NCI-H2107 (cell line): ENCODE measurements at regions not wholly inside any gene's neighbourhood (a gene's known extent, or its start where the extent isn't known, plus 50 kb on each side); places are given as distances from the start of the nearest gene placed in this dataset.
"Not testable (repeated sequence)": the region's sequence is repeated elsewhere in the genome, so short reads cannot be mapped to it uniquely, and the experiment has no call there.

Experiments
- DNase-seq: peaks from one replicate; lab custom pipeline; 2025; lab: John Stamatoyannopoulos, UW

GRCh38 chr3:112765531-112765930, 81.1 kb downstream of the CD200R1L start:
- no peak for DNase-seq

DNA sequence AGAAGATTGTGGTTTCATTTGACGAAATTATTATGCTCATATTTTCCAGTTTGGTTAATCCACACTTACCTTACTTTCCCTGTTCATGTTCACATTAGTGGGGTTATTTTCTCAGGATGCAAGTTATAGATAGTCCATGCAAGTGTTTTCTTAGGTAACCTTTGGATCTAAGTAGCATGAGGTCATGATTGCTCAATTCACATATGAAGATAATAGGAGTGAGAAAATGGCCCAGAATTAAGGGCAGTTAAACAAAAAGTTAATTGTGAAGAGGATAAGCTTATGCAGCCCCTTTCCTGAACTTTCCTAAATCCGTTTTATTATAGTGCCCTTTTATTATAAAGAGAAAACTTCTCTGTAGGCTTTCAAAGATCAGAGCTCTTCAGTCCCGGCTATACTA, 83.4 kb downstream of the CD200R1L start:
- DNase-seq = no peak

DNA sequence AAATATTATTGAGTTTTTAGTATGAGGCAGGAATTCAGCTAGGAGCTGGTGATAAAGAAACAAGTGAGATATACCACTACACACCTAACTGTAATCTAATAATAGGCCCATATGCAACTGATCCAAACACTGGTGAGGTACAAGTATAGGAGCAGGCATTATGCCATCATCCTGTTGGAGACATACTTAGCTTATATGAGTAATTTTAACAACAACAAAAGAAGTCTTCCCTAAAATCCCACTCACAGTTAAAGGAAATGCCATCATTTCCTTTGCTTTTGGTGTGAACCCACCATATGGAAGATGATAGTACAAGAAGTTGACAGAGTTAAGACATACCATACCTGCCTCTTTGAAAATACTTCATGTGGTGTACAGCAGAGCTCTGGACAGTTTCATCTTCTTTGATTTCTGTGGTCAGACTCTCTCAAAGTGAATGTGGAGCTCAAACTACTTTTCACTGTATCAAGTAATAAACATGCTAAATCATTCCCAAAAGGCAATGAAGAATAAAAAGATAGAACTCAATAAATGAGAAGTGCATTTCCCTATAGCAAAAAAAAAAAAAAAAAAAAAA, 85.5 kb downstream of the CD200R1L start:
- DNase-seq = no peak

DNA sequence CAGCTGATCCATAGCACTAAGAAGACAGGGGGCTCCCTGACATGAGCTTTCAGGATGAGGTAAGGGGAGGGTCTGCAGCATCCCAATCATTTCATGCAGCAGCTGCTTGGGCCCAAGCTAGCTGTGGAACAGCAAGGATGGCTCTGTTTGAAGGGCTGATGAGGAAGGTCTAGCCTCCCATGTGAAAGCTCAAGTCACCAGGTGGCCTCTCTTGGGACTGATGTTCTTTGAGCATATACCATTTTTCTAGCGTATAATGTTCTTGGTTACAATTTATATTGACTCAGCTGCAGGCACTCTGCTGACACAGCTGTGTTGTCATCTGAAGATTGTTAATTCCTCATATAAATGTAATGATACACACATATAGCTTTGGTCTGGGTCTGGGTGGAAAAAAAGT, 87.0 kb downstream of the CD200R1L start:
- no peak for DNase-seq

GRCh38 chr3:112759210-112759609, 87.5 kb downstream of the CD200R1L start:
- DNase-seq = no peak

DNA sequence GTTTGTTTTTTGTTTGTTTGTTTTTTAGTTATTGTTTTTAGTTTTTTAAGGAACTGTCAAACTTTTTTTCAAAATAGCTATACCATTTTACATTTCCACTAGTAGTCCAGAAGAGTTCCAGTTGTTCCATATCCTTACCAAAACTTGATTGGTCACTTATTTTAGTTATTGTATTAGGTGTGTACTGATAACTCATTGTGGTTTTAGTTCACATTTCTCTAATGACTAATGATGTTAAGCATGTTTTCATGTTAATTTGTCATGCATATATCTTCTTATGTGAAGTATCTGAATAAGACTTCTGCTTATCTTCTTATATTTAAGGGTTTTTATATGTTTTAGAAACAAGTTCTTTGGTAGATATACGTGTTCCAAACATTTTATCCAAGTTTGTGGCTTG, 89.5 kb downstream of the CD200R1L start:
- no peak for DNase-seq

DNA sequence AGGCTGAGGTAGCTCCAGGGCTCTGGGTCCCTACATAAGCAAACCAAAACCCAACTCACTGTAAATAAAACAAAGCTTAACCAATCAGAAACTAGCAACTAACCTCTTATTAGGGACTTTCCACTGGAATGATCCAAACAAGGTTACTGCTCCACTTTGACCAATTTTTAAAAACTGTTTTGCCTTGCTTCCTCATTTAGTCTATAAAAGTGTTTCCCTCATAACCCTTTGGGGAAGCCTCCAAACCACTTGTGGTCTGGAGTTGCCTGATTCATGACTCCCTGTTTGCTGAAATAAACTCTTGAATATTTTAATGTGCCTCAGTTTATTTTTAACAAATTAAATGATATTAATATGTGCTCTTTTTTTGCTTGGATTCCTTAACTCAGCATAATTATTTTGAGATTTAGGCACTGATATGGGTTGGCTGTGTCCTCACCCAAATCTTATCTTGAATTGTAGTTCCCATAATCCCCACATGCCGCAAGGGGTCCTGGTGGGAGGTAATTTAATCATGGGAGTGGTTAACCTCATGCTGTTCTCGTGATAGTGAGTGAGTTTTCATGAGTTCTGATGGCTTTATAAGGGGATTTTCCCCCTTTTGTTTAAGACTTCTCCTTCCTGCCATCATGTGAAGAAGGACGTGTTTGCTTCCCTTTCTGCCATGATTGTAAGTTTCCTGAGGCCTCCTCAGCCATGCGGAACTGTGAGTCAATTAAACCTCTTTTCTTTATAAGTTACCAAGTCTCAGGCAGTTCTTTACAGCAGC, 90.6 kb downstream of the CD200R1L start:
- no peak for DNase-seq

DNA sequence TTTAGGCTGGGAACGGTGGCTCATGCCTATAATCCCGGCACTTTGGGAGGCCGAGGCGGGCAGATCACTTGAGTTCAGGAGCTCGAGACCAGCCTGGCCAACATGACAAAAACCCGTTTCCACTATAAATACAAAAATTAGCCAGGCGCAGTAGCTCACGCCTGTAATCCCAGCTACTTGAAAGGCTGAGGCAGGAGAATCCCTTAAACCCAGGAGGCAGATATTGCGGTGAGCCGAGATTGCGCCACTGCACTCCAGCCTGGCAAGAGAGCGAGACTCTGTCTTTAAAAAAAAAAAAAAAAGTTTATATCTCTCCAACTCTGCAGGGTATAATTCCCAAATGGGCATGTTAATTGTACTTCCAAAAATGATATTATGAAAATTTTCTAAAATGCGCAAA, 91.6 kb downstream of the CD200R1L start:
- DNase-seq = not testable (repeated sequence)

DNA sequence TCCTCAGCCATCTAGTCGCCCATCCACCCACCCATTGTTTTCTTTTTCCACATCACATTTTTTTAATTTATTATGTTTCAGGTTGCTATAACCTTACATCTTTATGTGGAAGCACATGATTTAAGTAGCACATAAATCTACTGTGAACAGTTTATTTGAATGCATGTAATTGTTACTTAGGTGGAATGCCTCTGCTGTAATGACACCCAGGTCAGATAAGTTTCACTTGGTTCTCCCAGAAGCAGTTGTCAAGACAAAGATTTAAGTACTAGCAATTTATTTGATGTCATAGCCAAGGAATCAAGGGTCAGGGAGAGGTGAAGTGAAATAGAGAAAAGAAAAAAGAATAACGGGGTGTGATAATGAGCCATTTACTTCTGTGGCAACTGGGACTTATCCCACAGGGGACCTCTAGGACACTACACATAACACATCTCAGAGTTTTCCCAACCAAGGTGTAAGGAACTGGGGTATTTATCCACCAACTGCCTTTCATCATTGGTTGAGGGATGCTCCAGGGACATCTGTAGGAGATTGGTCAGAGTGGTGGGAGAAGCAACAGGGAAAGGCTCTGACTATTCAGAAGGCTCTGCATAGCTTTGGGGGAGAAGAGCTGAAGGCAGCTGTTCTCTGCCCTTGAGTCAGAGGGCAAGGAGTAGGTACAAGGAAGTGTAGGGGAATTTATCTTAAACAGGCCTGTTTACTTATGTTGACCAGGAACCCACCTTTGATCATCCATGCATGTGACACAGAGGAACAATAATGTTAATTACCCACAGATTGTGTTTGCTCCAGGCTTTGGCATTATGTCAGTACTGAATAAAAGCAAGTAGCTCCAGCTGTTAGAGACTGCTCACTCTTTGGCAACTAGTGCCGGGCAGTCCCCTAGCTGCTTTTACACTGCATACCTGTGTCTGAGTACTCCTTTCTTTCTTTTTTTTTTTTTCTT, 94.8 kb downstream of the CD200R1L start:
- DNase-seq = no peak

DNA sequence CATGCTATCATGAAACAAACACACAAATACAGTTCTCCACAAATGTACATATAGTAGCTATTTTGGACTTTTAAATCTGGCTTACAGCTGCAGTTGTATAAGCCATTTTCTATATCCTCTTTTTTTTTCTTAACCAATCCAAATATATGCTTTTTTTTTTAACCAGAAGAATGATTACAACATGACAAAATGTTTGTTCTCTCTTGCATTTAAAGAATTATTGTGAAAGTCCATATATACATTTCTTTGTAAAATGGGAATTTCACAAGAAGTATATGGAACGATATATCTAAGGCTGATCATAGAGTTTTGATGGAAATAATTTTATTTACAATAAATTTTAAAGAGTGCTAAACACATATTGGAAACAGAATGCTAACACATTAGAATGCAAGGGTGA, 95.6 kb downstream of the CD200R1L start:
- no peak for DNase-seq

DNA sequence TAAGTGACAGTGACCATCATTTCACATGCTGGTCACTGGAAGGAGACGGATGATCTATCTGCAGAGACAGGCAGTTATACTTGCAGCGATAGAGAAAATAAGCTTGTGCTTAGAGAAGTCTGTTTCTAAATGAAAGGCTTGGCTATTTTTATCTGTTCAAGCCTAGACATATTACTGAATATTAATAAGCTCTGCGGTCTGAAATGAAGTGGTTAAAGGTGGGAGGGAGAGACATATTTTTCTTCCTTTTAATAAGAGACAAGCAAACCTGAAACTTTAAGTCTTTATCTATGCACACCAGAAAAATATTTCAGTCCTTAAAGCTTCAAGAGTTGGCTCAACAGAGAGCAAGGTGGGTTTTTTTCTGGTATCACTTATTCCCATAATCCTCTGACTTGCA, 99.0 kb downstream of the CD200R1L start:
- DNase-seq = no peak

GRCh38 chr3:112746675-112747280, 99.9 kb downstream of the CD200R1L start:
- DNase-seq = no peak

- DNase-seq = no peak
Observed at GRCh38 chr3:112745567-112746248, 101.0 kb downstream of the CD200R1L start.

- DNase-seq = no peak
Observed at GRCh38 chr3:112744825-112745566, 101.7 kb downstream of the CD200R1L start.

GRCh38 chr3:112744106-112744505, 102.6 kb downstream of the CD200R1L start:
- DNase-seq = no peak

DNA sequence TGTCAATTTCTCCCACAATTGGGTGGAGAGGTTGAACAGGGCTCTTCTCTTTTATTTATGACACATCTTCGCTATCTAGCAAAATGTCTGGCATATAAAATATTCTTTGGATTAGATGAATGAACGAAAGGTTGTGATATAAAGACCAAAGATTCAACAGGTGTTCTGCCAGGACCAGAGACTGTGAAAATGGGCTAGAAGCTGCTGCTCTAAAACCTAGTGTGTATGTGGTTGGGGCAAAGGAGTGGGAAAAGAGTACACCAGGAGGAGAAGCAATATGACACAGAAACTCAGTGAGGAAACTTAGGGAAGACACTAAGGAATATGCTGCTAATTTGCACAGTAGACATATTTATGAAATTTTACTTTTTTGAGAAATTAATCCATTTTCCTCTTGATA, 102.0 kb upstream of the CCDC80 start:
- no peak for DNase-seq

GRCh38 chr3:112741983-112742382, 101.0 kb upstream of the CCDC80 start:
- DNase-seq = no peak

GRCh38 chr3:112740835-112741234, 99.9 kb upstream of the CCDC80 start:
- DNase-seq = no peak

DNA sequence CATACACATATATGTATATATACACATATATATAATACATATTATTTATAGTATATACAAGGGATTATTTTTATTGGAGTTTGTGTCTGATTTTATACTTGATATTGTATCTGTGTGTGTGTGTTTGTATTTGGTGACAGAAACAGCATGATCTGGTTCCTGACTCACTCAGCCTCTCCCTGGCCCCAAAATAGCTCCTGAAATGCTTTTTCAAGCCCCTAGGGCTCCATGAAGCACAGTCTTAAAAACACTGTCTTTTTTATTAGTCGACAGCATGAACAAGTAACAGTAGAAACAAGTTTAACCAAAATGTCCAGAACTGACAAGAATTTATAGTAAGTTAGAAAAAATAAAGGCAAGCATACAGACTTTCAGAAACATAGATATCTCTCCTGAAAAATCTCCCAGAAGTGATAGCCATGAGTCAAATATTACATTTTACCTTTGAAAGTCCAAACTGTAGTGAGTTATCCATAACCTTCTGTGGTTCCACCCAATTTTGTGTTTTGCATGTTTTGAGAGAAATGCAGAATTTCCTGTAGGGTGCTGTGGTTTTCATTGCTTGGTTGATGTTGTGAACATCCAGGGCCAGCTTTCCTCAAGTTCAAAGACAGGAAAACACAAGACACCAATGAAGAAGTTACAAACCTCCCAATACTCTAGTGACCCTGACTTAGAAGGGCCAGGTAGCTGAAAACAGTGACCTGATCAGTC, 98.5 kb upstream of the CCDC80 start:
- DNase-seq = no peak

- DNase-seq = no peak
Observed at GRCh38 chr3:112738366-112738765, 97.4 kb upstream of the CCDC80 start.
